ENCODE measurements at regions not wholly inside any gene's neighbourhood (a gene's known extent, or its start where the extent isn't known, plus 50 kb on each side); places are given as distances from the start of the nearest gene placed in this dataset.

DNA sequence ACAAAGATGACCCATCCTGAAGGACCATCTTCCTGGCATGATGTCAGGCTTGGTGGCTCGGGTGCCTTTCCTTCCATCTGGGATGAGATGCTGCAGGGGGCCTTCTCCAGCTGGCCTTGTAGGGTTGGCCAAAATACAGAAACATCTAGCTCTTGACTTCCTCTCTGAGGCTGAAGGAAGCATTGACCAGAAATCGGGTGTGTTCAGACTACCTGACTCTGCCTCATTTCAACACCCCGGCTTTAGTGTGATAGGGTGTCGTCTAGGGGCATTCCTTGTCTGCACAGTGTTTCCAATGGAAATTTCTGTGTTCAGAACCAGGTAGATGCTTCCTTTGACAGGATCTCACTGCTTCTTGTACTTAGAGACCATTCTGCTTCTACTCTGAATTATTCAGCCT is 115.7 kb upstream of the SPRED2 start:
- no peak for DNase-seq

DNA sequence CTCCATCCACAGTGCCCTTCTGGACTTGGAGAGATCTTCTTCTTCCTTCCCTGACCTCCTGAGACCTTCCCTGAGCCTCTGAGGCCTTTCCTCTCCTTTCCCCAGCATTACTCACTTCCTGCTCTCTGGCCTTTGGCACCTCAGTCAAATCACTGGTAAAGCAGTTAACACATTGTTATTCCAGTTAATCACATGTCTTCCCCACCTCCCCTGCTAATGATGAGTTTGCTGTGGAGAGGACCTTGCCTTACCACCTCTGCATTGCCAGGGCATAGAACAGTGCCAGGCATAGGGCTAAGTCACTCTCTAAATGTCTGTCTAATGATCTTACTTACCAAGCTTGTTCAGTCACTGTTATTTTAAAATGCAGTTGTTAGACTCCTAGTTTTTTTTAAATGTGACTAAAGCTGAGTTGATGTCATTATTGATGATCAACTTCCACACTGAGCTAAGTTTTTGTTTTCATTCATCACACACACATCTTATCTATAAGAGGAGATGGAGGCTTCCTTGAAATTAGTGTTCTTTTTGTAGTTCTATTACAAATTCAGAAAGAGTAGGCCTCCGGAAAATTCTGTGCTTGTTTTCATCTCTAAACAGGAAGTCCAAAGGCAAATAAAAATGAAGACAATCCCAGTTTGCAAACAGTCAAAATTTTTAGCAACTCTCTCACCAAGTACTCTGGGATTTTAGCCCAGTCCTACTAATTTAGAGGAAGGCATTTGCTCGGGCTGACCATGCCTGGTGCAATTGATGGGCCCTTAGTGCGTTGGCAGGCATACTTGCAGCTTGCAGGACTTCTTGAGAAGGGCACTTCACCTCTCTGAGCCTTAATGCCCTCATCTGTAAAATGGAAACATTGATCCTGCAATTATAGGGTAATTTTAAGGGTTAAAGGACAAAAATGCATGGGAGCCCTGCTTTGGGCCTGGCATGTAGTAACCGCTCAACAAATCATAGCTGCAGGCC is 113.7 kb upstream of the SPRED2 start:
- DNase-seq, result no peak

DNA sequence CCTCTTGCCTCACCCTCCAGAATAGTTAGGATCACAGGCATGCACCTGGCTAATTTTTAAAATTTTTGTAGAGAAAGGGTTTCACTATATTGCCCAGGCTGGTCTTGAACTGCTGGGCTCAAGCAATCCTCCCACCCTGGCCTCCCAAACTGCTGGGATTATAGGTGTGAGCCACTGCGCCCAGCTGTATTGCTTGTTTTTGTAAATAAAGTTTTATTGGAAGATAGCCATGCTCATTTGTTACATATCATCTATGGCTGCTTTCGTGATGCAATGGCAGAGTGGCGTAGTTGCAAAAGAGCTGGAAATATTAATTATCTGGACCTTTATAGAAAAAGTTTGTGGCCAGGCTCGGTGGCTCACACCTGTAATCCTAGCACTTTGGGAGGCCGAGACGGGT is 109.4 kb upstream of the SPRED2 start:
- no peak for DNase-seq

DNA sequence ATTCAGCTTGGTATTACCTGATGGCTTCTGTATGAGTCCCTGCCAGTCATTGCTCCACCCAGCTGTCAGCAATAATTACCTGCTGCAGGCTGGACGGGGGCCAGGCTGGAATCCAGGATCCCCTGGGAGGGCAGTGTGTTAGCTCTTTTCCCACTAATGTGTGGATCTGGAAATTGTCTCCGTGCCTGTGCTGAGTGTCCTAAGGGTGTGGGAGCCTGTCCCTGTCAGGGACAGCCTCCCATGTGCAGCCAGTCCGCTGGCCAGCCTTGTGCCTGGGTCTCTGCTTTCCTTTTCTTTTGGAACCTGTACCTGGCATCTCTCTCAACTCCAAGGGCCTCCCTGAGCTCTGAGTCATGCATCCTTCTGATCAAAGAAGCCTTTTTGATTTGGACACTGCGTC is 107.2 kb upstream of the SPRED2 start:
- DNase-seq, result no peak

DNA sequence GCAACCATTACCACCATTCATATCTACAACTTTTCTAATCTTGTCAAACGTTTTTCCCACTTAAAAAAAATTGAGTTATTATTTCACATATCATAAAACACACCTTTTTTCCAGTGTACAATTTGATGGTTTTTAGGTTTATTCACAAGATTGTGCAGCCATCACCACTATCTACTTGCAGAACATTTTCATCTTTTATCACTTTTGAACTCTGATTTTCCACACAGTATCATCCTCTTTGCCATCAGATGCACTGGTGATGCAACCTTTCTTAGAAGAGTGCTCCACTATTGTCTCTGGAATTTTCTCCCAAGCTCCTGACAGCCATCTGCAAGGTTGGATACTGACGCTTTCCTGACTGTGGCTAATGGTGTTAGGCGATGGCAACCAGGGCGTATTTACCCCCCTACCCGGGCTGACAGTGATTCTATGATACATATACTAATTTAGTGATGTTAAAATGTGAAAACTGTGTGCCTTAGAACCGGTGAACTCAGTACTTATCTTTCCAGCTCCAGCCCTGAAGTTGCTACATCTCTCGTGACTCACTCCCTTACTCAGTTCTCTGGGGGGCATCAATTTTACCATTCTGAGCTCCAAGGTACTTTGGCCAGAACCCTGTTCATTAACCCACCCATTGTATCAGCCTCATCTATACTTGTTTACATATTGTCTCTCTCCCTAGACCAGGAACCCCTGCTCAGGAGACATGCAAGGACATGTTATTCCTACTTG is 105.4 kb upstream of the SPRED2 start:
- no peak for DNase-seq

DNA sequence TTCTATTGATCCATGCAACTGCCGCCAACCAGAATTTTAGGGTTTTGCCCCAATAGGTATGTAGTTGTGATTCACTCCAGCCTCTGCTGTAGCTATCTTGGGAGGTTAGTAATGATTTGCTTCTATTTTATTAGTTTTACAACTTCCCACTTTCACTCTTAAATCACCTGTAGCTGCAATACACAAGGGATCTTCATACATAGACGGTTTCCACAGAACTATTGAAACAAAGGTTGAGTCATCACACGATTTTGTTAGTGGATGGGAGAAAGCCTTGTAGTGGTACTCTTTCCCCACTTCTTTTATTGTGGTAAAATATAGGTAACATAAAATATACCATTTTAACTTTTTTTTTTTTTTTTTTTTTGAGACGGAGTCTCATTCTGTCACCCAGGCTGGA is 104.2 kb upstream of the SPRED2 start:
- DNase-seq, result no peak

DNA sequence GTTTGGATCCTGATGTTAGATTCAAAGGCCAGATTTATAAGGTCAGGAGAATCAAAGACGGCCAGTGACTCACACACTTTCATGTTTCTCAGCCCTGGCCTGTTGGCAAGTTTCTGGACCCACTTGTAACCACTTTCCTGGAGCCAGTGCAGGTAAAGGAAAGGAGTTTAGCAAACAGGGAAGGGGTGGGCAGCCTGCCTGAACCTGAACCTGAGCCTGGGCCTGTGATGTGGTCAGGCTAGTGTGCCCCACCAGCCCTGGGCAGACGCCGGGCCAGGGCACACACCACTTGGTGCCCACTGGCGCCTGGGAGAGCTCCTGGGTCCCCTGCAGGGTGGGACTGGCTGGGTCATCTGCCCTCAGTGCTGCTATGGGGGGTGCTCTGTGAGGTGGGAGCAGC is 100.5 kb upstream of the SPRED2 start:
- DNase-seq, result no peak

DNA sequence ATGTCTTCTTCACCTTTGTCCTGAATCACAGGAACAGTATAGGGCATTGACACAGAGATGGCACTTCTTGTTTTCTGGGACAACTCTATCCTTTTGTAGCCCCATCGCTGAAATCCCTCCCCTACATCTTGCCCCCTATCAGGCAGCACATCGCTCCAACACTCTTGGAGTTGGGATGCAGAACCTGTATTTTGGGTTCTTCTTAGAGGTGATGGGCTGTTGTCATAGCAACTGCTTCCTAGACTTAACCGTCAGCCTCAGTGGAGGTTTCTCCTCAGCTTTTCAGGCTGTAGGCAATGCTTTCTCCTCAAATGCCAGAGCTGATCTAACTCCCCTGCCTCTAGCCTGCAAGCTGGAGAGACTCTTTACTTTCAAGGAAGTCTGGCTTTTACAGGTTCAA is 99.9 kb upstream of the SPRED2 start:
- DNase-seq, result peak in 1 of 58 donors; percentile 11

DNA sequence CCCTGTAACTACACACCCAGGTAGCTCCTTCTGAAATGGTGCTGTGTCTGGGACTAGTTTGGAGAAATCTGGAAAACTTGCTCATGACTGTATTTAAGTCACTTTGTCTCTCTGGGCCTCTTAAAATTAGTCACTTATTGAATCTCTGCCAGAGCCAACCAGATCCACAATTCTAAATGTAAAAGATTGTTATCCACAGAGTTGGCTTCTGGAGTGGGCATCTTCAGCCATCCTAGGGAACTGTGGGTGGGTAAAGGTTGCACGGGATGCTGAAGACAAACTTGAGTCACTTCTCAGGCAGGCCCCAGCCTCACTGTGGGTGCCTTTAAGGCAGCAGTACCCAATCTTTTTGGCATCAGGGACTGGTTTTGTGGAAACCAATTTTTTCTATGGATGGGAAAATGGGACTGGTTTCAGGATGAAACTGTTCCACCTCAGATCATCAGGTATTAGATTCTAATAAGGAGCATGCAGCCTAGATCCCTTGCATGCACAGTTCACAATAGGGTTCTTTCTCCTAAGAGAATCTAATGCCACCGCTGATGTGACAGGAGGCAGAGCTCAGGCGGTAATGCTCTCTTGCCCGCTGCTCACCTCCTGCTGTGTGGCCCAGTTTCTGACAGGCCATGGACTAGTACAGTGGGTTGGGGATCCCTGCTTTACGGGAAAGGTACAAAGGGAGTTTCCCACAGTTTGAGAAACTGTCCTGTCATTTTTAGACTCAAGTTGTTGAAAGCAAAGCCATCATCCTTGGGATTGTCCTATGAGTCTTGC is 98.3 kb upstream of the SPRED2 start:
- DNase-seq, result peak in 2 of 58 donors; percentile 14 to 18

DNA sequence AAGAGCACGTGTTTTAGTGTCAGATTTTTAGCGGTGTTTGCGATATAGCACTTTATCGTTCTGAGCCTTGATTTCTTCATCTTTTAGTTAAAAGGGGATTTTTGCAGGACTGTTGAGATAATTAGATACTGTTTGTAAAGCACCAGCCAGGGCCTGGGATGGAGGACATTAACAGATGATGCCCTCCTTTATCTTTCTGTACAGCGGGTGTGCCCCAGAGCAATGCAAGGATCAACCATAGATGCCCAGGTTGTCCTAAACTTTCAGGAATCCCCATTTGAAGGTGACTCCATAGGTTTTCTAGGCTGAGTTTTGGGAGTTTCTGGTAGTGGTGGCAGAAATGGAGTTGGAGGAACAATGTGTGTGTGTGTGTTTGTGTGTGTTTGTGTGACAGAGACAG is 97.0 kb upstream of the SPRED2 start:
- DNase-seq, result no peak

DNA sequence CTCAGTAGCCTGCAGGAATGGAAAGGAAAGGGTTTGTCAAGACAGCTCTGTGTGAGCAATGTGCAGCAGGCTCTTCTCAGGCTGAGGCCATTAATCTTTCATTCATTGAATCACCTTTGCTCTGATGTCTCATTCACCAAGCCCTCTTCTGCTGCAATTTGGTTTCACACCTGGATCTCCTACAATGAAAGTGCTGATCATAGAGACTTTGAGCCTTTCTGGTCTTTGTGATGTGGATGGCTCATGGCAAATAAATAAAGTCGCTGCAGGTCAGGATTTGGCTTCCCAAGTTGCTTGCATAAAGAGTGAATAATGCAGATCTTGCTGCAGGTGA is 95.8 kb upstream of the SPRED2 start:
- no peak for DNase-seq

DNA sequence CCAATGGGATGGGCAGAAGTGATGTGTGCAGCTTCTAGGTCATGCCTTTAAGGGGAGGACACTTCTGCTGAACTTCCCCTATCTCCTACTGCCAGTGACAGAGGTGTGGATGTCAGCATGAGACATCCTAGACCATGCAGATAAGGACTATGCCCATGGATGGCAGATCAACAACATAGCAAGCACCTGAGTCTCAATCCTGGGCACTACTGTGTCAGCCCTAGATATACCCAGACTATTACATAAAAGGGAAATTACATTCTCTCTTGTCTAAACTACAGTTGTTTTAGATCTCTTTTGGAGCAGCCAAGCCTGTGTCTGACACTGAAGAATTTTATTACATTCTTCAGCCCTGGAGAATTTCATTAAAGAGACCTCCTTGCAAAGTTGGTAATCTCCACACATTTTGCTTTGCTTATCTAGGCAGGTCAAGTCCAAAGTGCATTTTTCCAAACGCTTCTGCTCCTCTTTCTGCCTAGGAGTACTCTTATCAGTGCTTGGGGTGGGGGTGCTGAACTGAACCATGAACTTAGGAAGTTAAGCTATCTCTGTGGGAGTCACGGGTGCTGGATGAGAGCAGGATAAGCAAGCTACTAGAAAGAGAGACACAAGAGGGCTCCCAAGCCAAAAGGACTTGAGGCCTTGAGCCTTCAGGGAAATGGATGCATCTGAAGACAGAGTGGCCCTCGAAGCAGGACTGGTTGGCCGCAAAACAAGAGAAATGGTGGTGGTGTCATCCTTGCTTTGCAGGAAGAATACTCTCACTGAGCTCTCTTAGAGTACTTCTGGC is 95.2 kb upstream of the SPRED2 start:
- no peak for DNase-seq

DNA sequence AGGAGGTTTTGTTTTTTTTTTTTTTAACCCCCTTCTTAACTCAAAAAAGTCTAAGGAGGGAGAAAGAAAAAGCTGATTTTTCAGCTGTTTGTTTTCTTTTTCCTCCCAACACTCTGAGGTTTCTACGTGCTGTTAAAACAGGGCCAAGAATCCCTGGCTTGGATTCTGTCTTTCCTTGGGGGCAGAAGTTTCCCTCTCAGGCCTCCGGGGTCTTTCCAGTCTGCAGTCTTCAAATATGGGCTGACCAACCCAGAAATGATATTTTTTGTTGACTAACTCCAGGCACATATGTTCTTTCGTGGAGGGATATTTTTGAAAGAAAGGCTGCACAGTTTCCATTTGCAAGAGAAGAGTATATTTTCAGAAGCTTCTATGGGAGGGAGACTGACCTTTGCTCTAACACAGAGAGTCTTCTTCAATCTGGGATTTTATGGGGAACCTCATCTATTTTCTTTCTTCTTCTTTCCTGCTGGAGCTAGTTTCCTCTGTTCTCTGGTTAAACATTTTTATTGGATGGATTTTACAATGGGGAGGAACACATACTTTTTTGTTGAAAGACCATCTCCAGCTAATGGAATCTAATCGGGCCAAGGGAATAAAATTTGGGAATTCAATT is 93.3 kb upstream of the SPRED2 start:
- no peak for DNase-seq

DNA sequence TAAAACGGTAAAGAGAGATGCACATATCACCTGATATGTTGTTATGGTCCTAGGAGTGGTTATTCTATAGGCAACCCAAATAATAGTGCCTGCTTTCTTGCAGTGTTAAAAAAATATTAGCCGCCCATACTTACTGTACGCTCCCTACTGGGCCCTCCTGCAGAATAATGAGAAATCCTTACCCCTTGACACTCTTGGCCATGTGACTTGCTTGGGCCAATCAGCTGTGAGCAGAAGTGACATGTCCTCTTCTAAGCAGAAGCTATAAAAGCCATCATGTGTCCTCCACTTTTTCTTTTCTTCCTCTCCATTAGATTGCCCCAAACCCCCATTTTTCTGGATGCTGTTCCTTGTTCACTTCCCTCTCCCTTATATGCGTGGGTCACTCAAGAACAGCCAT is 90.5 kb upstream of the SPRED2 start:
- no peak for DNase-seq

DNA sequence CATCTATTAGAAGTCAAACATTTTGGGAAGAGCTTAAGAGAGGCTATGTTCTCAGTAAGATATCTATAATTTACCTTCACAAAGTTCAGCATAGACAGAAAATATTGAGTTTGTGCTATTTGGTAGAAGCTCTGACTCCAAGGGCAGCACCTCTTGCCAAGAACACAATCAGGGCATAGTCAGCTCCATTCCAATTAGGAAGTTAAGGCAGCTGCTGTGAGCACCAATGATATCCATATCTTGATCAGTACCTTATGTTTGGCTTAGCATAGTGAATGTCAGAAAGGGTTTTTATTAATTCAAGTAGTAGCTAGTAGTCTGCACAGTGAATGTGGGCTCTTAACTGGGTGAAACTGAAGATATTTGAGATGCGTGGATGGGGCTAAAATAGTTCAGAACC is 86.4 kb upstream of the SPRED2 start:
- no peak for DNase-seq

DNA sequence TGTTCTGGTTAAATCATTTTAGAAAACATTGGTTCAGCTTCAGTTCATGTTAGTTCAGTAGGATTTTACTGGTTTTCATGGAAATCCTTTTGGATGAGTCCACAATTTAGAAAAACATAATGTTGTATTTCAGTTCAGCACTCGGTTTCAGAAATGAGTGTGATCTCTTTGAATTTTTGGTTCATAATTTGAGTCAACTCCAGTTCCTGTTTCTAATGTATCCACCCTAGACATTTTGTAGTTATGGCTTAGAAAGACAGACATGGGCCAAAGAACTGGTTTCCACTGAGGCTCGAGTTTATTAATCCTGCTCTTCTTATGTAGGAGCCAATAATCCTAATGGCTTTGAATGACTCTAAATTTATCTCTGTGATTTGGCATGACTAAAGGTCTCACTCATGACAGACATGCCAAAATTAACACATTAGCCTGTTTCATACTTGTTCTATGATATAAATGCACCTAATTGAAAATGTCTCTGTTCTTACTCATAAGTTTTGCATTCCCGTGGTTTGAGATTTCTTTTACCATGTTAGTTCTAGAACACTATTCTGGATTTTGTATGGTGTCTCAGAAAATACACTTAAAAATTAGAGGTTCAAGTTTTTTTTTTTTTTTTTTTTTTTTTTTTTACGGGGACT is 82.3 kb upstream of the SPRED2 start:
- no peak for DNase-seq

DNA sequence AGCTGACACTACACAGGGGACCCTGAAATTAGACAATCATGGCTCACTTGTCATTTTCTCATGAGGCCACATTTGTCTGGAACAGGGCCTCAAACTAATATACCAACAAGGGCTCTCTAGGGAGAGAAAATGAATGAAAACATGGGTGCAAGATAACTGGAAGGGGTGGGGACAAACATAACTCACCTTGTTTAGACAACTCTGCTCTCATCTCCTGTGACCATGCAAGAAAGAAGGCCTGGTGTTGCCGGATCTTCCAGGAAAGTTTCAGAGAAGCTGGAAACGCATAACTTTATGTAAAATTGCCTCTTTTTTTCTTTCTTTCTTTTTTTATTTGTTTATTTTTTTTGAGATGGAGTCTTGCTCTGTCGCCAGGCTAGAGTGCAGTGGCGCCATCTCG is 80.4 kb upstream of the SPRED2 start:
- DNase-seq, result no peak

DNA sequence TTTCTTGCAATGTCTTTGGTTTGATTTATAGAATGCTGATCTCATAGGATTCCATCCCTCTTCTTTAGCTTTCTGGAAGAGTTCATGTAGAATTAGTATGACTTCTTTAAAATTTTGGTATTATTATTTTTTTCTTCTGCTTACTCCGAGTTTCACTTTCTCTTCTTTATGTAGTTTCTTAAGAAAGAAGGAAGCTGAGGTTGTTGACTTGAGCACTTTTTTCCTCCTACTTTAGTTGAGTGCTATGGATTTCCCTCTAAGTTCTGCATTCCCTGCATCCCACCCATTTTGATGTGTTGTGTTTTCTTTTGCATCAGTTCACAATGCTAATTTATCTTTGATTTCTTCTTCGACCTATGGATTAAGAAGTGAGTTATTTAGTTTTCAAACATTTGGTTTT is 78.9 kb upstream of the SPRED2 start:
- no peak for DNase-seq

DNA sequence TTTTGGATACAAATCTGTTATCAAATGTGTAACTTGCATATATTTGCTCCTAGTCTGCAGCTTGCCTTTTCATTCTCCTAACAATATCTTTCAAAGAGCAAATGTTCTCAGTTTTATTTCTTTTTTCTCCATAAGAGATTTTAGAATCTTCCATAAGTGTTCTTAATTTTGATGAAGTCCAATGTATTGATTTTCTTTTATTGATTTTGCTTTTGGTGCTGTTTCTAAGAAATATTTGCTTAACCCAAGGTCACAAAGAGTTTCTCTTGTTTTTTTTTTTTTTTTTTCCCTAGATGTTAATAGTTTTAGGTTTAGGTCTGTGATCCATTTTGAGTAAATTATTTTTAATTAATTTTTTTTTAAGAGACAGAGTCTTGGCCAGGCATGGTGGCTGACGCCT is 75.8 kb upstream of the SPRED2 start:
- DNase-seq, result no peak

Data from anterior cingulate cortex (tissue), 58 donors.